ENCODE measurements at regions not wholly inside any gene's neighbourhood (a gene's known extent, or its start where the extent isn't known, plus 50 kb on each side); places are given as distances from the start of the nearest gene placed in this dataset.
A peak's percentile ranks its signal among the peaks of the same experiment; 100 is the strongest.
"Not testable (repeated sequence)": the region's sequence is repeated elsewhere in the genome, so short reads cannot be mapped to it uniquely, and the experiment has no call there.

GRCh38 chr2:8606226-8606625 lies 75.6 kb upstream of the ID2 start:
- DNase-seq (ENCODE audit: low read depth), result no peak
- TF ChIP-seq CTCF (conservative IDR thresholded peaks at IDR 0.05; ENCODE audit: low read depth, low read length), result no peak
- no peak overlapping the region for H3K4me3 ChIP-seq (ENCODE audit: low read depth, low read length)

- TF ChIP-seq CTCF (conservative IDR thresholded peaks at IDR 0.05; ENCODE audit: low read depth, low read length), result no peak
- no peak for DNase-seq (ENCODE audit: low read depth)
- no peak overlapping the region for H3K4me3 ChIP-seq (ENCODE audit: low read depth, low read length)
Measured at GRCh38 chr2:8606649-8607550, 75.0 kb upstream of the ID2 start.

GRCh38 chr2:8607606-8608005 lies 74.2 kb upstream of the ID2 start:
- DNase-seq (ENCODE audit: low read depth), result no peak
- TF ChIP-seq CTCF (conservative IDR thresholded peaks at IDR 0.05; ENCODE audit: low read depth, low read length), result no peak
- H3K4me3 ChIP-seq (ENCODE audit: low read depth, low read length), result no peak overlapping the region

DNA sequence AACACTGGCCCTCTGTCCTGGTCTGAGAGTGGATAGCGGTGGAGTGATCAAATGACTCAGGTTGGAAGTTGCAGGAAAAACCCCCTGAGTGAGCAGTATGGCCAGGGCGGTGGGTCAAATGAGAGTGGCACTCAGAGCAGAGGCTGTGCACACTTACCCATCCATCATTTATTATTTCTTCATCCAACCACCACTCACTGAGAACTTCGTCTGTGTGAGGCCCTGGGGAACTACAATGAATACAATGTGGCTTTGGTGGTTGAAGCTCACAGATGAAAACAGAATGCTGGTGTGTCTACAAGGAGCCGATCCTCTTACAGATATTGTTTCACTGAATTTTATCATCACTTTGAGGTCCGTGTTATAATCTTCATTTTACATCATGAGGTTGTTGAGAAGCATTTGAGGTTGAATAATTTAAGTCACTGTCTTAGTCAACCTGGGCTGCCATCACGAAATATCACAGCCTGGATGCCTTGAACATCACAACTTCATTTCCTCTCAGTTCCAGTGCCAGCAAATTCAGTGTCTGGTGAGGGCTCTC lies 73.4 kb upstream of the ID2 start:
- DNase-seq (ENCODE audit: low read depth), result no peak
- no peak for TF ChIP-seq CTCF (conservative IDR thresholded peaks at IDR 0.05; ENCODE audit: low read depth, low read length)
- H3K4me3 ChIP-seq (ENCODE audit: low read depth, low read length), result no peak overlapping the region

DNA sequence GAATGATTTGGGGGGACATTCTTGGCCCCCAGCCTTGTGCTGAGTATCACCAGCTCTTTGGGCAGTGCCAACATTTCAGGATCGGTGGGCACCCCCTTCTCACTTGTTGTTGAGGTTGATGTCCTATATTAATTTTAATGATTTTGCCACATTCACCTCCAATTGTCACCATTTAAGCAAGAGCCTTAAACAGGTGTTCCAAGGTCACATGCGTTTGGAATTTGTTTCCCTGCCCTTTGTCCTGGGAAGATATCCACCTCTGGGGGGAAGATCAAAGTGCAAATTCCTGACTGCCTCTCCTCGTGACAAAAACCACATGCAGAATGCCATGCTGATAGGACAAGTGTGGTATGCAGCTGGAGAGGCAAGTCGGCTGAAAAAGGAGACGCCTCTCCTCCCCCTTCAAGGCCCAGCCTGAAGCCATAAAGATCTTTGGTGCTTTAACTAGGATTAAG lies 72.5 kb upstream of the ID2 start:
- no peak for TF ChIP-seq CTCF (conservative IDR thresholded peaks at IDR 0.05; ENCODE audit: low read depth, low read length)
- H3K4me3 ChIP-seq (ENCODE audit: low read depth, low read length), result no peak overlapping the region
- peak; percentile 46 for DNase-seq (ENCODE audit: low read depth)

- DNase-seq (ENCODE audit: low read depth); H3K4me3 ChIP-seq (ENCODE audit: low read depth, low read length): not testable (repeated sequence)
Measured at GRCh38 chr2:8610775-8611174, 71.1 kb upstream of the ID2 start.

DNA sequence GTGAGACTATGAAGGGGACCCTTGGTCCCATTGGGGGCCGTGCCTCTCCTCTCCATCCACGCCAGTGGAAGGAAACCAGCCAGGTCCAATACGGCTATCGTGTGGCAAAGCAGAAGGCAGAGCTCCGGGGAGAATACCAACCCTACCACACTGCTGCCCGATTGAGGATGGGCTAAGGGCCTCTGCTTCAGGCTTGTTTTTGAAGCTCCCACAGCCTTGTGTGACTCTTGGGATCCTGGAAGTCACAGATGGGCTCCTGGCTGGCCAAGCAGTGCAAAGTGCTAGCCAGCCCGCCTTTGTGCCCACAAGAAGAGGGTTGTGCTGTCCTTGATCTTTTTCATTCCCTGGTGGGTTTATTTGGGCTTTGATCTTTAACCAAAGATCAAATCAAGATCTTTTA lies 70.6 kb upstream of the ID2 start:
- no peak for TF ChIP-seq CTCF (conservative IDR thresholded peaks at IDR 0.05; ENCODE audit: low read depth, low read length)
- no peak overlapping the region for H3K4me3 ChIP-seq (ENCODE audit: low read depth, low read length)
- no peak for DNase-seq (ENCODE audit: low read depth)

All from epithelial cell of proximal tubule (primary cell).